Astrocyte (in vitro differentiated cells and primary cell): ENCODE measurements at regions not wholly inside any gene's neighbourhood (a gene's known extent, or its start where the extent isn't known, plus 50 kb on each side); places are given as distances from the start of the nearest gene placed in this dataset.

Experiments used
- DNase-seq: peaks from one replicate; pipeline ENCODE4 v3.0.0-alpha.2; 2010; ENCODE audit warnings: low read depth
- FAIRE-seq: peaks from 2 replicates; lab custom pipeline; 2011; peaks lifted over from hg19 to GRCh38; lab: Jason Lieb, UNC
- H2AFZ ChIP-seq: 2 replicates; pipeline ENCODE4 v1.6.0; 2012; ENCODE audit warnings: low read depth, low read length, inconsistent platforms
- H3K27ac ChIP-seq: 2 replicates; pipeline ENCODE4 v1.5.1; 2011; ENCODE audit warnings: low read depth, low read length, inconsistent platforms
- H3K27me3 ChIP-seq: 2 replicates; pipeline ENCODE4 v1.6.0; 2011; ENCODE audit warnings: low read length, inconsistent platforms; ENCODE audit not compliant: insufficient read depth
- H3K36me3 ChIP-seq: 2 replicates; pipeline ENCODE4 v1.5.1; 2011; ENCODE audit warnings: low read length, inconsistent platforms; ENCODE audit not compliant: insufficient read depth
- H3K4me1 ChIP-seq: 2 replicates; pipeline ENCODE4 v1.5.1; 2011; ENCODE audit warnings: low read length, inconsistent platforms; ENCODE audit not compliant: insufficient read depth
- H3K4me2 ChIP-seq: 2 replicates; pipeline ENCODE4 v1.6.0; 2012; ENCODE audit warnings: low read length, inconsistent platforms
- H3K4me3 ChIP-seq: 2 replicates; pipeline ENCODE4 v1.5.1; 2011; ENCODE audit warnings: low read depth, mild to moderate bottlenecking, low read length, inconsistent platforms; ENCODE audit not compliant: insufficient read depth
- H3K79me2 ChIP-seq: 2 replicates; pipeline ENCODE4 v1.6.0; 2012; ENCODE audit warnings: mild to moderate bottlenecking, low read length, inconsistent platforms; ENCODE audit not compliant: insufficient read depth
- H3K9ac ChIP-seq: 2 replicates; pipeline ENCODE4 v1.6.0; 2012; ENCODE audit warnings: mild to moderate bottlenecking, low read length, inconsistent platforms
- H3K9me3 ChIP-seq: 2 replicates; pipeline ENCODE4 v1.5.1; 2012; ENCODE audit warnings: low read depth, mild to moderate bottlenecking, low read length, inconsistent platforms; ENCODE audit not compliant: insufficient read depth
- H4K20me1 ChIP-seq: 2 replicates; pipeline ENCODE4 v1.6.0; 2012; ENCODE audit warnings: low read length, inconsistent platforms; ENCODE audit not compliant: insufficient read depth
- H3K27ac Mint-ChIP-seq: one replicate; pipeline ENCODE4 v1.8.0; 2021; ENCODE audit warnings: mild to moderate bottlenecking, mixed read lengths; ENCODE audit not compliant: unreplicated experiment
- H3K27me3 Mint-ChIP-seq: one replicate; pipeline ENCODE4 v1.8.0; 2021; ENCODE audit warnings: low read depth, mixed read lengths; ENCODE audit not compliant: unreplicated experiment
- H3K36me3 Mint-ChIP-seq: one replicate; pipeline ENCODE4 v1.8.0; 2021; ENCODE audit warnings: low read depth, mixed read lengths; ENCODE audit not compliant: unreplicated experiment
- H3K4me1 Mint-ChIP-seq: one replicate; pipeline ENCODE4 v1.8.0; 2021; ENCODE audit warnings: low read depth, mixed read lengths; ENCODE audit not compliant: unreplicated experiment
- H3K4me3 Mint-ChIP-seq: one replicate; pipeline ENCODE4 v1.8.0; 2021; ENCODE audit warnings: mild to moderate bottlenecking, moderate library complexity, mixed read lengths; ENCODE audit not compliant: unreplicated experiment
- H3K9me3 Mint-ChIP-seq: one replicate; pipeline ENCODE4 v1.8.0; 2021; ENCODE audit warnings: mild to moderate bottlenecking, mixed read lengths; ENCODE audit not compliant: unreplicated experiment
- EZH2 ChIP-seq: IDR thresholded peaks from 2 replicates; pipeline ENCODE4 v1.6.1; 2012; ENCODE audit warnings: mild to moderate bottlenecking, low read length, inconsistent platforms; ENCODE audit not compliant: insufficient read depth
- TF ChIP-seq, protein P1 (sequence below): IDR thresholded peaks from 2 replicates; pipeline ENCODE4 v1.5.1; 2011; ENCODE audit warnings: low read depth, mild to moderate bottlenecking, inconsistent platforms, low read length, moderate library complexity; ENCODE audit not compliant: insufficient read depth

DNA sequence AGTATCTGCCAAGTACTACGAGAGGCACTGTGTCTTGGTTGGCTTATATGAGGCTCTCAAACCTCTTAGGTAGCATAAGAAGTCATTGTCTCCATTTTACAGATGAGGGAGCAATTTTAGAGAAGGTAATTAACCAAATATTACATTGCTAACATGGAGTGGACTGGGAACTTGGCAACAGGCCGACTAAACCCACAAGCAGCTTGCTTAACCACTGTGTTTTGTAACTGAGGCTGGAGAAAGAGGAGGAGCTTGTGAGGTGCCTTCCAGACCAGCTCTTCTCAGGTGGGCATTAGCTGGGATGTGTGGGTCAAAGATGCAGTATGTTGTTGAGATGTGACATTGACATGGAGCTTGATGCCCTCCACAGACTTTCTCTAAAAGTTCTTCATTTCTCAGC, 835.6 kb upstream of the RBFOX1 start:
- FAIRE-seq (no peak), DNase-seq (no peak)
- Mint-ChIP-seq H3K4me3 (no peak overlapping the region), H3K27me3 (peaks cover 3% of the 10 kb centered on the region), H3K36me3 (no peaks in the 10 kb centered on the region), H3K27ac (no peak overlapping the region), H3K9me3 (no peaks in the 10 kb centered on the region), H3K4me1 (no peaks in the 10 kb centered on the region)
- no peak overlapping the region for H3K27ac ChIP-seq
- H3K4me1 ChIP-seq: no peaks in the 10 kb centered on the region
- no peak overlapping the region for H2AFZ ChIP-seq
- no peaks in the 10 kb centered on the region for H3K27me3 ChIP-seq
- H3K9ac ChIP-seq: no peak overlapping the region
- peaks cover 2% of the 10 kb centered on the region for H3K9me3 ChIP-seq
- no peaks in the 10 kb centered on the region for H4K20me1 ChIP-seq
- no peak overlapping the region for H3K4me3 ChIP-seq
- no peak overlapping the region for H3K4me2 ChIP-seq
- H3K36me3 ChIP-seq: no peaks in the 10 kb centered on the region
- no peaks in the 10 kb centered on the region for H3K79me2 ChIP-seq
- no peak for TF ChIP-seq EZH2
- TF ChIP-seq, protein P1, sequence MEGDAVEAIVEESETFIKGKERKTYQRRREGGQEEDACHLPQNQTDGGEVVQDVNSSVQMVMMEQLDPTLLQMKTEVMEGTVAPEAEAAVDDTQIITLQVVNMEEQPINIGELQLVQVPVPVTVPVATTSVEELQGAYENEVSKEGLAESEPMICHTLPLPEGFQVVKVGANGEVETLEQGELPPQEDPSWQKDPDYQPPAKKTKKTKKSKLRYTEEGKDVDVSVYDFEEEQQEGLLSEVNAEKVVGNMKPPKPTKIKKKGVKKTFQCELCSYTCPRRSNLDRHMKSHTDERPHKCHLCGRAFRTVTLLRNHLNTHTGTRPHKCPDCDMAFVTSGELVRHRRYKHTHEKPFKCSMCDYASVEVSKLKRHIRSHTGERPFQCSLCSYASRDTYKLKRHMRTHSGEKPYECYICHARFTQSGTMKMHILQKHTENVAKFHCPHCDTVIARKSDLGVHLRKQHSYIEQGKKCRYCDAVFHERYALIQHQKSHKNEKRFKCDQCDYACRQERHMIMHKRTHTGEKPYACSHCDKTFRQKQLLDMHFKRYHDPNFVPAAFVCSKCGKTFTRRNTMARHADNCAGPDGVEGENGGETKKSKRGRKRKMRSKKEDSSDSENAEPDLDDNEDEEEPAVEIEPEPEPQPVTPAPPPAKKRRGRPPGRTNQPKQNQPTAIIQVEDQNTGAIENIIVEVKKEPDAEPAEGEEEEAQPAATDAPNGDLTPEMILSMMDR: no peak

DNA sequence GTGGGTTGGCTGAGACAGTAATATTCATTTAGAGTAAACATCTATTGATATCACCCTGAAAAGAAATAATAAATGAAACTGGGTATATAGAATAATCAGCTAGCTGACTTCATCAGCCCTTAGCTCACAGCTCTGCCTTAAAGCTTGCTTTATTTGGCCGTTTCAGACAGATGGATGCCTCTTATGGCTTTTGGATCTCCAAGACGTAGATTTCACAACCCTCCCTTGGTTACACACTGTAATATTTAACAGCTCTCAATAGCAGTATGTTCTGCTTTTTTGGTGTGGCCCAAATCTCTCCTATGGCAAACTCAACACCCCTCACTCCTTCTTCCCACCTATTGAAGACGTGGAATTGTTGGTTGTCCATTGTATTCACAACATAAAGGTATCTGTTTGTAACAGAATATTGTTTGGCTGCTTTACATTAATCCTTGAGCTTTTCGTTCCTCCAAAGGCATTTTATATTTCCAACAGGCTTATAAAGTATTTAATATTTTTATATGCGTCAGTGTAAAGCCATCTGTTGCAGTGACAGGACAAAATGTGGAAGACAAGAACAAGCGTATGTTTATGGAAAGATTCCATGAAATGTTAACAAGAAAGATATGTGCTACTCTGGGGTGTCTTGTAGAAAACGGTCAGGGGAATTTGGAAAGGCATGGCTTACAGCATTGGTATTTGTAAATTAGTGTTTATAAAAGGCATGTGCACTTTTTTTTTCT, 837.0 kb upstream of the RBFOX1 start:
- Histone ChIP-seq H3K4me2 (no peak overlapping the region), H3K9me3 (no peaks in the 10 kb centered on the region), H3K36me3 (no peaks in the 10 kb centered on the region), H4K20me1 (no peaks in the 10 kb centered on the region), H3K4me3 (no peak overlapping the region), H2AFZ (no peak overlapping the region), H3K79me2 (no peaks in the 10 kb centered on the region), H3K27ac (no peak overlapping the region), H3K9ac (no peak overlapping the region), H3K27me3 (no peaks in the 10 kb centered on the region), H3K4me1 (no peaks in the 10 kb centered on the region)
- FAIRE-seq (no peak), DNase-seq (no peak)
- H3K9me3 Mint-ChIP-seq: no peaks in the 10 kb centered on the region
- no peaks in the 10 kb centered on the region for H3K36me3 Mint-ChIP-seq
- H3K27ac Mint-ChIP-seq: no peak overlapping the region
- peaks cover 3% of the 10 kb centered on the region for H3K27me3 Mint-ChIP-seq
- no peaks in the 10 kb centered on the region for H3K4me1 Mint-ChIP-seq
- no peak for TF ChIP-seq EZH2
- TF ChIP-seq, protein P1: no peak
- no peak overlapping the region for H3K4me3 Mint-ChIP-seq

DNA sequence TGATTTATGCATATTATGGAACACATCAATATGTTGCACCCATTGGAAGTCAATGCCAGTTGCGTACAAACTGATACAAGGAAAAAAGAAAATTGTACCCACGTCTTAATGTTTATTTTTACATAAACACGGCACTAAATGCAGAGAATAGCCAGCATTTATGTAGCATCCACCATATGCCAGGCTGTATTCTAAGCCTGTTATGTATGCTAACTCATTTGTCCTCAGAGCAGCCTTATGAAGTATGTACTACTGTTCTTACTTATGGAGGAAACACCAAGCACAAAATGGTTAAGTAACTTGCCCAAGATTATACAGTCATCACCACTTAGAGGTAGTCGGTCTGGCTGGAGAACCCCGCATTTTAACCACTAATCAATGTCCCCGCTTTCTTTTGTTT, 837.9 kb upstream of the RBFOX1 start:
- FAIRE-seq (no peak), DNase-seq (no peak)
- Mint-ChIP-seq H3K9me3 (no peaks in the 10 kb centered on the region), H3K4me3 (no peak overlapping the region), H3K27me3 (peaks cover 3% of the 10 kb centered on the region), H3K4me1 (no peaks in the 10 kb centered on the region), H3K36me3 (no peaks in the 10 kb centered on the region), H3K27ac (no peak overlapping the region)
- Histone ChIP-seq H3K4me2 (no peak overlapping the region), H4K20me1 (no peaks in the 10 kb centered on the region), H3K36me3 (no peaks in the 10 kb centered on the region), H3K79me2 (no peaks in the 10 kb centered on the region), H3K9me3 (no peaks in the 10 kb centered on the region), H3K27ac (no peak overlapping the region), H3K4me3 (no peak overlapping the region), H3K27me3 (no peaks in the 10 kb centered on the region), H3K4me1 (no peaks in the 10 kb centered on the region), H3K9ac (no peak overlapping the region), H2AFZ (no peak overlapping the region)
- TF ChIP-seq, protein P1: no peak
- no peak for TF ChIP-seq EZH2
